Retina (tissue), 1 donor: ENCODE measurements at regions not wholly inside any gene's neighbourhood (a gene's known extent, or its start where the extent isn't known, plus 50 kb on each side); places are given as distances from the start of the nearest gene placed in this dataset.

Experiments used
- DNase-seq: peaks from one replicate; pipeline ENCODE4 v3.0.0-alpha.2; 2016

GRCh38 chr18:39918847-39919246 lies 2036.2 kb upstream of the PIK3C3 start:
- no peak for DNase-seq

GRCh38 chr18:39913672-39914366 lies 2041.2 kb upstream of the PIK3C3 start:
- DNase-seq = peak; percentile 5

- no peak for DNase-seq
Measured at GRCh38 chr18:39911716-39912115, 2043.3 kb upstream of the PIK3C3 start.

- no peak for DNase-seq
Measured at GRCh38 chr18:39909706-39910105, 2045.3 kb upstream of the PIK3C3 start.

GRCh38 chr18:39886136-39886535 lies 2068.9 kb upstream of the PIK3C3 start:
- DNase-seq = peak; percentile 39

GRCh38 chr18:39872651-39873050 lies 2082.4 kb upstream of the PIK3C3 start:
- no peak for DNase-seq

GRCh38 chr18:39871961-39872360 lies 2083.1 kb upstream of the PIK3C3 start:
- no peak for DNase-seq

GRCh38 chr18:39870591-39870990 lies 2084.4 kb upstream of the PIK3C3 start:
- peak; percentile 11 for DNase-seq

- no peak for DNase-seq
Measured at GRCh38 chr18:39863916-39864315, 2091.1 kb upstream of the PIK3C3 start.

GRCh38 chr18:39862341-39862740 lies 2092.7 kb upstream of the PIK3C3 start:
- no peak for DNase-seq

- DNase-seq = no peak
Measured at GRCh38 chr18:39854291-39854690, 2100.7 kb upstream of the PIK3C3 start.

GRCh38 chr18:39846265-39846664 lies 2108.8 kb upstream of the PIK3C3 start:
- peak; percentile 47 for DNase-seq

GRCh38 chr18:39845631-39846030 lies 2109.4 kb upstream of the PIK3C3 start:
- DNase-seq = no peak

GRCh38 chr18:39845106-39845505 lies 2109.9 kb upstream of the PIK3C3 start:
- DNase-seq = no peak

- peak; percentile 13 for DNase-seq
Measured at GRCh38 chr18:39843546-39843945, 2111.5 kb upstream of the PIK3C3 start.

- peak; percentile 53 for DNase-seq
Measured at GRCh38 chr18:39842366-39842914, 2112.6 kb upstream of the PIK3C3 start.

- peak; percentile 94 for DNase-seq
Measured at GRCh38 chr18:39841482-39842365, 2113.3 kb upstream of the PIK3C3 start.

- no peak for DNase-seq
Measured at GRCh38 chr18:39840856-39841481, 2114.1 kb upstream of the PIK3C3 start.

- no peak for DNase-seq
Measured at GRCh38 chr18:39840406-39840805, 2114.6 kb upstream of the PIK3C3 start.

GRCh38 chr18:39839782-39840181 lies 2115.3 kb upstream of the PIK3C3 start:
- no peak for DNase-seq

- DNase-seq = no peak
Measured at GRCh38 chr18:39838831-39839230, 2116.2 kb upstream of the PIK3C3 start.

GRCh38 chr18:39835303-39836030 lies 2119.6 kb upstream of the PIK3C3 start:
- no peak for DNase-seq

GRCh38 chr18:39834636-39835035 lies 2120.4 kb upstream of the PIK3C3 start:
- no peak for DNase-seq
